GM06990 (cell line): ENCODE measurements at regions not wholly inside any gene's neighbourhood (a gene's known extent, or its start where the extent isn't known, plus 50 kb on each side); places are given as distances from the start of the nearest gene placed in this dataset.

Experiments
- DNase-seq: peaks from one replicate; pipeline ENCODE4 v3.0.0-alpha.2; 2011; ENCODE audit not compliant: insufficient read length; ENCODE audit errors: extremely low read depth
- H3K27me3 ChIP-seq: replicated peaks from 2 replicates; pipeline ENCODE4 v1.6.0; 2011; ENCODE audit warnings: low read length; ENCODE audit not compliant: control insufficient read depth, insufficient read depth
- H3K36me3 ChIP-seq: 2 replicates; pipeline ENCODE4 v1.5.1; 2011; ENCODE audit warnings: low read length; ENCODE audit not compliant: control insufficient read depth, insufficient read depth
- H3K4me3 ChIP-seq: replicated peaks from 2 replicates; pipeline ENCODE4 v1.5.1; 2011; ENCODE audit warnings: low read depth, mild to moderate bottlenecking, control low read depth, low read length
- TF ChIP-seq, protein P1 (sequence below): IDR thresholded peaks from 2 replicates; pipeline ENCODE4 v1.5.1; 2011; ENCODE audit warnings: low read length, control low read depth, mild to moderate bottlenecking, inconsistent platforms; ENCODE audit not compliant: insufficient read depth, poor library complexity, severe bottlenecking

DNA sequence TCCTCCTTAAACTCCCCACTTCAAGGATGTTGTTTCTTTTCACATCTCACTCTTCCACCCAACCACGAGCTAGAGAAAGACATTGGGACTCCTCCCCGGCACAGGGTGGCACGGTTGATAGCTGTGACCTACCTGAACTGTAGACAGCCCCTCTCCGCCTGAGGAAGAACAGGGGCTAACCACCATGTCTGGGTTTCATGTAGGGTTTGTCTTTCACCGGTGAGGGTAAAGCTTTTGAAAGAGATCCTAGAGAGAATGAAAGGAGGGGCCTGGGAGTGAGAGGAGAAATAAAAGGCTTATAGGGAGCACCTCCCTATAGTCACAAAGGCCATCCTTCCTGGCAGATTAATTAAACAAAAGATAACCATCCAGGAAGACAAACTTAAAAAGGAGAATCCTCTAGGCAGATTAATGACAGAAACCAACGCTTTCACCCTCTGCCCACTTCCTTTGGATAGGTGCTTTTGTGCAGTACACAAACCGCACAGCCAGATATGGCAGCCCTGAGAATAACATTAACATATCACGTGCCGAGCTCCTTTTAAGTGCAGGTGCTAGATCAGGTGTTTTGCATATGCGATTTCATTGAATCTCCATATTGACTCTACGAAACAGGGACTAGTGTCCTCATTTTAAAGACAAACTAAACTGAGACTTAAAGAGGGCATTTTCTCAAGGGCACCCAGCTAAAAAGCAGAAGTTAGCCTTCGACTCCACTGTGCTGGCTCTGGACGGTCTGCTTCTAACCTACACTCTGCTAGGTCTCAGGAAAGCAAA lies 178.1 kb upstream of the RUNX1 start:
- Histone ChIP-seq H3K4me3 (no peak overlapping the region), H3K27me3 (no peaks in the 10 kb centered on the region), H3K36me3 (no peaks in the 10 kb centered on the region)
- DNase-seq, result peak; percentile 66
- TF ChIP-seq, protein P1, sequence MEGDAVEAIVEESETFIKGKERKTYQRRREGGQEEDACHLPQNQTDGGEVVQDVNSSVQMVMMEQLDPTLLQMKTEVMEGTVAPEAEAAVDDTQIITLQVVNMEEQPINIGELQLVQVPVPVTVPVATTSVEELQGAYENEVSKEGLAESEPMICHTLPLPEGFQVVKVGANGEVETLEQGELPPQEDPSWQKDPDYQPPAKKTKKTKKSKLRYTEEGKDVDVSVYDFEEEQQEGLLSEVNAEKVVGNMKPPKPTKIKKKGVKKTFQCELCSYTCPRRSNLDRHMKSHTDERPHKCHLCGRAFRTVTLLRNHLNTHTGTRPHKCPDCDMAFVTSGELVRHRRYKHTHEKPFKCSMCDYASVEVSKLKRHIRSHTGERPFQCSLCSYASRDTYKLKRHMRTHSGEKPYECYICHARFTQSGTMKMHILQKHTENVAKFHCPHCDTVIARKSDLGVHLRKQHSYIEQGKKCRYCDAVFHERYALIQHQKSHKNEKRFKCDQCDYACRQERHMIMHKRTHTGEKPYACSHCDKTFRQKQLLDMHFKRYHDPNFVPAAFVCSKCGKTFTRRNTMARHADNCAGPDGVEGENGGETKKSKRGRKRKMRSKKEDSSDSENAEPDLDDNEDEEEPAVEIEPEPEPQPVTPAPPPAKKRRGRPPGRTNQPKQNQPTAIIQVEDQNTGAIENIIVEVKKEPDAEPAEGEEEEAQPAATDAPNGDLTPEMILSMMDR, result no peak

DNA sequence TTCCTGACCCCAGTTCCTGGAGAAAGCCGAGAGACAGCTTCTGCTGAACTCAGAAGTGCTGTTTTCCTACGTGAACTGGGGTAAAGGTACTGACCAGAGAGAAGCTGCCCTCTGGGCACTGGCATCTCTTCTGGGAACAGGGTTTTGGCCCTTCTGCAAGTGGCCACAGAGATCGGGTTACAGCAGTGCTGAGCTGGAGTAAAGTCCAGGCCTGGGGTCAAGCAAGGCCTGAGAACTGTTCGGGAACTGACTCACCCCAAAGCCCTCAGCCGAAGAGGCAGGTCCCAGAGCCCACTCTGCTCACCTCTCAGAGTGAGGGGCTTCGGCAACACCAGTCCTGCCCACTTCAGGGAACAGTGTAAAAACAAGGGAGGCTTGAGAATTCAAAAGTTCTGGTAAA lies 177.2 kb upstream of the RUNX1 start:
- H3K4me3 ChIP-seq, result no peak overlapping the region
- DNase-seq, result no peak
- no peaks in the 10 kb centered on the region for H3K27me3 ChIP-seq
- H3K36me3 ChIP-seq, result no peaks in the 10 kb centered on the region
- TF ChIP-seq, protein P1, result no peak

DNA sequence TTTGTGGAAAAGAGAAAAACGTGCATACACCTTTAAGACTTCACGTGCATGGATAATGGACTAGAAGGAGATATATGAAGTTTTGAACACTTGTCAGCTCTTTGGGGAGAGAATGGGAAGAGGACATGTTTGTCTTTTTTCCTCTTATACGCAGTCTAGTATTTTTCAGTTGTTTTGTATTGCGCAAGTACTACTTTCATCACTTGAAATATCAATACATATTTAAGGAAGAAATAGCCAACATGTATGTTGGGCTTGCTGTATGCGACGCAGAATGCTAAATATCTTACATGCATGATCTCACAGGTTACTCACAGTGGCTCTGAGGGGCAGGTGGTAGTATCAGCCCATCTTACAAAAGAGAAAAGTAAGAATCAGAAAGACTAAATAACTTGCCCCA lies 176.5 kb upstream of the RUNX1 start:
- no peak overlapping the region for H3K4me3 ChIP-seq
- no peak for DNase-seq
- H3K27me3 ChIP-seq, result no peaks in the 10 kb centered on the region
- TF ChIP-seq, protein P1, result no peak
- no peaks in the 10 kb centered on the region for H3K36me3 ChIP-seq

GRCh38 chr21:35223480-35224156 lies 174.5 kb upstream of the RUNX1 start:
- H3K27me3 ChIP-seq, result no peaks in the 10 kb centered on the region
- no peak overlapping the region for H3K4me3 ChIP-seq
- TF ChIP-seq, protein P1, result no peak
- no peaks in the 10 kb centered on the region for H3K36me3 ChIP-seq
- DNase-seq, result no peak

DNA sequence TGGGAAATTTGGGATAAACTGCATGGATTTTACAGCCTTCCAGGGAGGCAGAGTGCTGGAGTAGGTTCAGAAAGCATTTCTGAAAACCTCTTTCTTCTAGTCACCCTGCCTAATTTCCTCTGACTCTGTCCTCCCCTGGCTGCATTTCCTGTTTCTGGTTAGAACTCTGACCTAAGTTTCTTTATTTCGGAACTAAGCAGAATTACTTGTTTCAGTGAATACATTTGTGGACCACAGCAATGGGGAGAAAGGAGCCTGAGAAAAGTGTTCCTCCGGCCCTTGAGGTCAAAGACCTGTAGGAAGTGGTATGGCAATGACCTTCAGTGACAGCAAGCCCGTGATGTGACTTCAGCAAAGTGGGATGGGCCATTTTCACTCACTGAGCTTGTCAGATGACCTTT lies 173.4 kb upstream of the RUNX1 start:
- TF ChIP-seq, protein P1, result no peak
- no peak overlapping the region for H3K4me3 ChIP-seq
- DNase-seq, result peak; percentile 61
- no peaks in the 10 kb centered on the region; the same call in 1 of the 2 replicates for H3K27me3 ChIP-seq
- no peaks in the 10 kb centered on the region for H3K36me3 ChIP-seq

GRCh38 chr21:35222021-35222420 lies 172.9 kb upstream of the RUNX1 start:
- no peaks in the 10 kb centered on the region for H3K36me3 ChIP-seq
- no peak for DNase-seq
- H3K27me3 ChIP-seq, result no peaks in the 10 kb centered on the region; the same call in 1 of the 2 replicates
- no peak overlapping the region for H3K4me3 ChIP-seq
- TF ChIP-seq, protein P1, result no peak
